Endothelial cell of umbilical vein (primary cell): ENCODE measurements at regions not wholly inside any gene's neighbourhood (a gene's known extent, or its start where the extent isn't known, plus 50 kb on each side); places are given as distances from the start of the nearest gene placed in this dataset.

Experiments
- CTCF ChIP-seq, 2 donors: IDR thresholded peaks; 1 replicate in 1 of 2; 2 replicates in 1 of 2; pipeline ENCODE4 v1.5.1; 2011; ENCODE audit warnings: low read length in 2 of 2, mild to moderate bottlenecking in 2 of 2, moderate library complexity in 2 of 2, control low read depth in 1 of 2, inconsistent platforms in 1 of 2, low read depth in 1 of 2; ENCODE audit not compliant: insufficient read depth in 1 of 2; ENCODE audit errors: extremely low read depth in 1 of 2
- GATA2 ChIP-seq: IDR thresholded peaks from 2 replicates; pipeline ENCODE4 v1.7.0; 2011; ENCODE audit warnings: low read depth, mild to moderate bottlenecking, moderate library complexity, mixed read lengths, low read length; ENCODE audit not compliant: insufficient read length, insufficient read depth
- MAX ChIP-seq: IDR thresholded peaks from 2 replicates; pipeline ENCODE4 v1.6.1; 2011; ENCODE audit not compliant: insufficient read depth, insufficient read length
- MYC ChIP-seq: IDR thresholded peaks from one replicate; pipeline ENCODE4 v1.6.1; 2011; ENCODE audit warnings: mild to moderate bottlenecking, low read depth, low read length

GRCh38 chr1:217270101-217270500 is 360.8 kb downstream of the GPATCH2 start:
- TF ChIP-seq CTCF (IDR thresholded peaks at IDR 0.05; ENCODE audit: extremely low read depth in 1 of 2, insufficient read depth in 1 of 2, low read depth in 1 of 2, low read length in 2 of 2) (no peak), MAX (no peak), GATA2 (no peak), MYC (no peak)
